Activated T-cell treated with anti-CD3 and anti-CD28 coated beads, Interleukin-2, amount 50 U/mL, for 72 hours (primary cell): ENCODE measurements at regions not wholly inside any gene's neighbourhood (a gene's known extent, or its start where the extent isn't known, plus 50 kb on each side); places are given as distances from the start of the nearest gene placed in this dataset.

Experiments used
- ATAC-seq, 2 donors: fragments of 150-1000 bp; cut with Tn5 transposase; replicated peaks in 1 of 2; 2 replicates each; pipeline ENCODE4 v1.10.0; 2021; ENCODE audit warnings: moderate library complexity in 2 of 2, mild to moderate bottlenecking in 1 of 2
- DNase-seq, 2 donors: peaks; one replicate each; pipeline ENCODE4 v3.0.0; 2021 to 2022; ENCODE audit warnings: mixed read lengths in 1 of 2
- H3K27ac Mint-ChIP-seq: one replicate; pipeline ENCODE4 v1.8.0; 2022; ENCODE audit warnings: mild to moderate bottlenecking, moderate library complexity, mixed read lengths
- H3K27me3 Mint-ChIP-seq: one replicate; pipeline ENCODE4 v1.8.0; 2022; ENCODE audit warnings: low read depth, mixed read lengths
- H3K36me3 Mint-ChIP-seq, 2 donors: one replicate each; pipeline ENCODE4 v1.8.0; 2022; ENCODE audit warnings: mixed read lengths in 2 of 2, mild to moderate bottlenecking in 1 of 2; ENCODE audit not compliant: insufficient read depth in 2 of 2
- H3K4me1 Mint-ChIP-seq: one replicate; pipeline ENCODE4 v1.8.0; 2022; ENCODE audit warnings: low read depth, mixed read lengths
- H3K4me3 Mint-ChIP-seq, 2 donors: one replicate each; pipeline ENCODE4 v1.8.0; 2022; ENCODE audit warnings: mild to moderate bottlenecking in 2 of 2, mixed read lengths in 2 of 2, moderate library complexity in 2 of 2
- H3K9me3 Mint-ChIP-seq, 2 donors: one replicate each; pipeline ENCODE4 v1.8.0; 2022; ENCODE audit warnings: mixed read lengths in 2 of 2

DNA sequence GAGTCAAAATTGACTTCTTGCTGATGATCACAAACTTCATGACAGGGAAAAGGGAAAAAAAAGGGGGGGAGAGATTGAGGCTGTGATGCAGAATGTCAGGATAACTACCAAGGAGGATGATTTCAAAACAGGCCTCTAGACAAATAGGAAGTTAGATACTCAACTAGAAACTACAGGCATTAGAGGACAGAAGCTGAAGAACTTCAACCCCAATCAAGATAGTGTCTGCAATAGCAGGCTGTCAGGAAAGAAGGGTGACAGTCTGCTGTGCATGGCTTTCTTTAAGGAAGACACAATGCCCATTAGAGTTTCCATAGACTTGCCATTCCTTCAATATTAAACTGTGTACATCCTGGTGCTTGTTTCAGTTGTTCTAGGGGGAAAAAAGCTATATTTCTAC is 257.2 kb downstream of the TTLL7 start:
- Mint-ChIP-seq H3K36me3 (no peaks in the 10 kb centered on the region), H3K27me3 (no peaks in the 10 kb centered on the region), H3K9me3 (no peaks in the 10 kb centered on the region), H3K4me1 (peaks cover 12% of the 10 kb centered on the region), H3K27ac (no peak overlapping the region), H3K4me3 (no peak overlapping the region)
- ATAC-seq (no peak), DNase-seq (no peak)

- ATAC-seq: no peak
- Mint-ChIP-seq H3K4me1 (peaks cover 12% of the 10 kb centered on the region), H3K36me3 (no peaks in the 10 kb centered on the region), H3K4me3 (no peak overlapping the region), H3K9me3 (no peaks in the 10 kb centered on the region), H3K27me3 (no peaks in the 10 kb centered on the region), H3K27ac (no peak overlapping the region)
- no peak for DNase-seq
These were observed 257.6 kb downstream of the TTLL7 start for GRCh38 chr1:83741348-83741747.

DNA sequence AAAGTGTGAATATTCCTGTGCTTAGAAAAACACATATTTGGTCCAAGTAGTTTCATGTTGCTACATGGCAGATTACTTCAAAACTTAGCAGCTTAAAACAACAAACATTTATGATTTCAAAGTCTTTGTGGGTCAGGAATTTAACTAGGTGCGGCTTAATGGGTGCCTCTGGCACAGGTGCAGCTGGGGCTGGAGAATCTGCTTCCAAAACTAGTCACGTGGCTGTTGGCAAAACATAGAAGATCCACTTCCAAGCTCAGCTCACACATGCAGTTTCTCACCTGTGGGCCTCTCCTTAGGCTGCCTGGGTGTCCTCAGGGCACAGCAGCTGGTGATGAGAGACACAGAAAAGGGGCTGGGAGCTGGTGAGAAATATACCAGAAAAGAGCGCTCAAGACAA is 263.4 kb downstream of the TTLL7 start:
- Mint-ChIP-seq H3K4me1 (no peaks in the 10 kb centered on the region), H3K27me3 (no peaks in the 10 kb centered on the region), H3K9me3 (peaks cover 0 to 1% of the 10 kb centered on the region in 2 donors), H3K4me3 (no peak overlapping the region), H3K36me3 (no peaks in the 10 kb centered on the region), H3K27ac (no peak overlapping the region)
- DNase-seq (no peak), ATAC-seq (no peak)

GRCh38 chr1:83734420-83734819 is 264.5 kb downstream of the TTLL7 start:
- H3K27ac Mint-ChIP-seq: no peak overlapping the region
- H3K27me3 Mint-ChIP-seq: no peaks in the 10 kb centered on the region
- H3K4me1 Mint-ChIP-seq: no peaks in the 10 kb centered on the region
- no peak overlapping the region for H3K4me3 Mint-ChIP-seq
- ATAC-seq (no peak), DNase-seq (no peak)
- H3K36me3 Mint-ChIP-seq: no peaks in the 10 kb centered on the region
- H3K9me3 Mint-ChIP-seq: peaks cover 0 to 1% of the 10 kb centered on the region in 2 donors

DNA sequence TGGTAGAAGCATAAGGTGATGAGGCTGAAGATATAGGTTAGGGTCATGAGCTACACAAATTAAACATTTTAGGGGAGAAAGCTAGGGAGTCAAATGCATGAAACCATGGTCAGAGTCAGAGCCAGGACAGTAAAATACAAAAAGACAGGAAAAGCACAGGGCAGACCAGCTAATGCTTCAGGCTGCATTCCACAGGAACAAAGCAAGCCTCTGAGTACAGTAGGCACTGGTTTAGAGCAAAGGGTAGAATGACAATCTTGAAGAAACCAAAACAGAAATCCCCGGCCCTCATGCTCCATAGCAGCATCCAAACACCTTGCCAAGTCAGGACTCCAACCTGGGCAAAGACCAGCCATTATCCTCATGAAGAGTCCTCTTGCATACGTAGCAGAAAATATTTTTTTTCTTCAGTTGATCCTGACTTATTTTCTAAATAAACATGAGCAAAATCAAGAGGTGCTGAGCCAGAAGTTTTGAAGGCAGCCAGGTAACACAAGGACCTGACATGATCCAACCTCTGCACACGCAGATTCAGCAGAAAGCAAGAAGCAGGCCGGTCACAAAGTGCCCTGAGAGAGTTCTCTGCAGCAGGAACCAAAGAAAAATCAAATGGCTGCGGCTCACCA is 273.1 kb downstream of the TTLL7 start:
- ATAC-seq (no peak), DNase-seq (no peak)
- peaks cover 6% of the 10 kb centered on the region for H3K4me1 Mint-ChIP-seq
- H3K27me3 Mint-ChIP-seq: no peaks in the 10 kb centered on the region
- H3K27ac Mint-ChIP-seq: no peak overlapping the region
- no peaks in the 10 kb centered on the region for H3K9me3 Mint-ChIP-seq
- no peak overlapping the region for H3K4me3 Mint-ChIP-seq
- no peaks in the 10 kb centered on the region for H3K36me3 Mint-ChIP-seq

DNA sequence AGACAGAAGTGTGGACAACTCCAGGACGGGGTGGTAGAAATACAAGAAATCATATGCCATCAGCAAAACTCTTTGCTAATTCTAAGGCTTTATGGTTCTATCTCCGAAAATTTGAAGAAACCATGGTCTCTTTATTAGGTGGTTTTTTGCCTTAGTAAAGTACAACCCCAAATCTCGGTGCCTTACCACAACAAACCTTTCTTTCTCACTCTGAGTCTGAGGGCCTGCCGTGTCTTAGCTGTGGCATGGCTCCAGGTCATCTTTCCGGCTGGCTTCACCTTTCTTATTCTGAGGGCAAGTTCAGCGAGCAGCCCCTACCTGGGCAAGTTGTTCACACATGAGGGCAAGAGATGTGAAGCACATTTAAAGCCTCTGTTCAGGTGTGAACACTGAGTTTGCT is 280.6 kb downstream of the TTLL7 start:
- ATAC-seq (no peak), DNase-seq (no peak)
- Mint-ChIP-seq H3K4me1 (no peaks in the 10 kb centered on the region), H3K4me3 (no peak overlapping the region), H3K27ac (no peak overlapping the region), H3K9me3 (no peaks in the 10 kb centered on the region), H3K36me3 (no peaks in the 10 kb centered on the region), H3K27me3 (no peaks in the 10 kb centered on the region)

DNA sequence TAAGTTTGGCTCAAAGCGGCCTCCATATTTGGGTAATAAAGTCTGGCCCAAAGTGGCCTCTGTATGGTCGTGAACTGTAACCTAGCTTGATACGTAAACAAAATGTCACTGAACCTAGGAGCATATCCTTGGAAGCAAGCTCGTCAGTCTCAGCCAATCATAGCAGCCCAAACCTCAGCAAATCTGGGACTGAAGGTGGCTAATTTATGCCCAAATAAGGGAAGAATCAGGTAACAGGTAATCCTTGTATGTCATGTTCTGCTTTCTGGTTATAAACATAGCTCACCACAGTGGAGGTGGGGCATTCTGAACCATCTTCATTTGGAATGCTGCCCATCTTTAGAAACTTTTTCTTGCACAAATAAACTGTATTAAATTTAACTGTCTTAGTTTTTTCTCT is 281.1 kb downstream of the TTLL7 start:
- Mint-ChIP-seq H3K36me3 (peaks cover 0 to 2% of the 10 kb centered on the region in 2 donors), H3K4me3 (no peak overlapping the region), H3K27me3 (no peaks in the 10 kb centered on the region), H3K27ac (no peak overlapping the region), H3K4me1 (no peaks in the 10 kb centered on the region), H3K9me3 (peaks cover 1 to 3% of the 10 kb centered on the region in 2 donors)
- no peak for DNase-seq
- ATAC-seq: no peak

DNA sequence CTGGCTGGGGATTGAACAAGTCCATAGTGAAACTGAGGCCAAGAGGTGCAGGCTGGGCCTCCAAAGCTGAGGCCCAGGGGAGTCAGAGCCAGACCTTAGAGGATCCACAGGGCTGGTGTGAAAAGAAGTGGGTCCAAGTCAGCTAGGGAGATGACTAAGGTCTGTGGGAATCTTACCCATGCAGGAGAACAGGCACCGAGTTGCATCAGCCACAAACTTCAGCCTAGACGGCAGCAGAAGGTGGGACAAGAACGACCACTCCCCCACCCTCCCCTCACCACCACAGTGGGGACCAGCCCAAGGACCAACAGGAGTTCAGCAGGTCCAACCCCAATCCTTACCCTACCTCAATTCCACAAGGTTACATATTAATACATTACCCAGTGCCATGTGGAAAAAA is 282.3 kb downstream of the TTLL7 start:
- Mint-ChIP-seq H3K4me3 (no peak overlapping the region), H3K9me3 (peaks cover 4 to 6% of the 10 kb centered on the region in 2 donors), H3K36me3 (peaks cover 2 to 6% of the 10 kb centered on the region in 2 donors), H3K4me1 (no peaks in the 10 kb centered on the region), H3K27ac (no peak overlapping the region), H3K27me3 (no peaks in the 10 kb centered on the region)
- ATAC-seq: no peak
- DNase-seq: no peak

DNA sequence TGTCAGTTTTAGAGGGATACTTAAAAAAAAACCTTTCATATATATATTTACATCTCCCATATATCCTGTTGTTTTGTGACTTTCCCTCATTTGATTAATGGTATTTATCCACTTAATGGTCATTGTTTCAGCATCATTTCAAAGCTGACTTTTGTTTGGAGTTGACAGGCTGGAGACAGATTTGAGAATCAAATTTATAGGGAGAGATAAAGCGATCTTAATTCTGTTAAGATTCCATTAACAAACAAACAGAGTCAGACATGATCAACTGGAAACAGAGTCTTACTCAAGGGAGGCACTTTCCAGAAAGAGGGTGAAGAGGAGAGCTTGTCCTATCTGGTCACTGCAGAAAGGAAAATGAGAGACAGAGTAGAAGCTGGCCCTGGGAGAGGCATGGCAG is 283.4 kb downstream of the TTLL7 start:
- Mint-ChIP-seq H3K4me3 (no peak overlapping the region), H3K36me3 (peaks cover 2 to 6% of the 10 kb centered on the region in 2 donors), H3K27me3 (no peaks in the 10 kb centered on the region), H3K9me3 (peaks cover 4 to 6% of the 10 kb centered on the region in 2 donors), H3K4me1 (no peaks in the 10 kb centered on the region), H3K27ac (no peak overlapping the region)
- ATAC-seq (no peak), DNase-seq (no peak)

- peaks cover 4 to 6% of the 10 kb centered on the region in 2 donors for H3K9me3 Mint-ChIP-seq
- H3K4me1 Mint-ChIP-seq: peaks cover 19% of the 10 kb centered on the region
- DNase-seq: no peak
- H3K27me3 Mint-ChIP-seq: no peaks in the 10 kb centered on the region
- no peak for ATAC-seq
- no peak overlapping the region for H3K4me3 Mint-ChIP-seq
- no peak overlapping the region for H3K27ac Mint-ChIP-seq
- H3K36me3 Mint-ChIP-seq: peaks cover 6 to 9% of the 10 kb centered on the region in 2 donors
These were observed 289.3 kb downstream of the TTLL7 start for GRCh38 chr1:83709662-83710061.

- Mint-ChIP-seq H3K36me3 (peaks cover 4 to 7% of the 10 kb centered on the region in 2 donors), H3K27me3 (no peaks in the 10 kb centered on the region), H3K9me3 (no peaks in the 10 kb centered on the region), H3K4me1 (peaks cover 40% of the 10 kb centered on the region), H3K4me3 (peak overlapping the region; percentile 18 to 52), H3K27ac (no peak overlapping the region)
- ATAC-seq: peak; percentile 91 to 92
- DNase-seq: peak in 1 of 2 donors; percentile 10
These were observed 292.5 kb downstream of the TTLL7 start for GRCh38 chr1:83706354-83706938.

- Mint-ChIP-seq H3K36me3 (peaks cover 4 to 7% of the 10 kb centered on the region in 2 donors), H3K27ac (no peak overlapping the region), H3K4me1 (peaks cover 44% of the 10 kb centered on the region), H3K27me3 (no peaks in the 10 kb centered on the region), H3K4me3 (no peak overlapping the region), H3K9me3 (no peaks in the 10 kb centered on the region)
- DNase-seq: no peak
- ATAC-seq: no peak
These were observed 293.8 kb downstream of the TTLL7 start for GRCh38 chr1:83705091-83705490.

GRCh38 chr1:83704350-83704749 is 294.6 kb downstream of the TTLL7 start:
- H3K4me3 Mint-ChIP-seq: no peak overlapping the region

DNA sequence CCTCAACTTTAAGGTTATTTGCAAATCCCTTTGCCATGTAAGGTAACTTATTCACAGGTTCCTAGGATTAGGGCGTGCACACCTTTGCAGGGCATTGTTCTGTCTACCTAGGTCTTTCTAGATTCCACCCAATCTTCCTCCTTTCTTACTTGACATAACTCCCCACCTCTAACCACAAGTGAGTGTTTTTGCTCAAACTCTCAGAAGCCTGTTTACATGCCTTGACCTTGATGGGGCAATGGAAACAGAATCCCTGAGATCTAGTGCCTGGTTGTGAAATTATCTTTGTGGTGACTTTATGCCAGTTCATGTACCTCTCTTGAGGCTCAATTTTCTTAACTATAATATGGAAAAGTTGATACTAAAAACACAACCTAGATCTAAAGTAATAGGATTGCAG is 296.6 kb downstream of the TTLL7 start:
- Mint-ChIP-seq H3K4me1 (peaks cover 47% of the 10 kb centered on the region), H3K4me3 (peak overlapping the region in 1 of 2 donors; percentile 15), H3K27me3 (peaks cover 3% of the 10 kb centered on the region), H3K9me3 (no peaks in the 10 kb centered on the region), H3K36me3 (peaks cover 4 to 7% of the 10 kb centered on the region in 2 donors), H3K27ac (no peak overlapping the region)
- ATAC-seq (peak in 1 of 2 donors; percentile 55), DNase-seq (no peak)

More at GRCh38 chr1:83704350-83704749, 294.6 kb downstream of the TTLL7 start:
- ATAC-seq (no peak), DNase-seq (no peak)
- Mint-ChIP-seq H3K9me3 (no peaks in the 10 kb centered on the region), H3K27ac (peak overlapping the region; percentile 83), H3K27me3 (no peaks in the 10 kb centered on the region), H3K36me3 (peaks cover 4 to 7% of the 10 kb centered on the region in 2 donors), H3K4me1 (peaks cover 44% of the 10 kb centered on the region)
